Tibial nerve (tissue), 3 donors: ENCODE measurements at regions not wholly inside any gene's neighbourhood (a gene's known extent, or its start where the extent isn't known, plus 50 kb on each side); places are given as distances from the start of the nearest gene placed in this dataset.

ENCODE experiments used
- CTCF ChIP-seq, 5 experiments: fragments of 200-600 bp in 3 of 5; fragments of 450-650 bp in 2 of 5; sonication (generic) in 3 of 5; IDR thresholded peaks; one replicate each; pipeline ENCODE4 v1.5.1; 2016 to 2019; ENCODE audit warnings: antibody characterized with exemption in 5 of 5, mild to moderate bottlenecking in 3 of 5, moderate library complexity in 2 of 5
- POLR2A ChIP-seq, 2 donors: fragments of 450-650 bp; IDR thresholded peaks; one replicate each; pipeline ENCODE4 v1.6.1; 2017; ENCODE audit warnings: antibody characterized with exemption in 2 of 2, mild to moderate bottlenecking in 2 of 2, moderate library complexity in 2 of 2

- TF ChIP-seq CTCF (IDR thresholded peaks at IDR 0.05) (no peak), POLR2A (IDR thresholded peaks at IDR 0.05) (no peak)
Measured at GRCh38 chr2:7405861-7406715, 488.9 kb downstream of the RNF144A start.
